Fibroblast of lung (primary cell): ENCODE measurements at regions not wholly inside any gene's neighbourhood (a gene's known extent, or its start where the extent isn't known, plus 50 kb on each side); places are given as distances from the start of the nearest gene placed in this dataset.
A peak's percentile ranks its signal among the peaks of the same experiment; 100 is the strongest.
"Not testable (repeated sequence)": the region's sequence is repeated elsewhere in the genome, so short reads cannot be mapped to it uniquely, and the experiment has no call there.

Source experiments
- DNase-seq, 2 donors: peaks; one replicate each; pipeline versions ENCODE4 v3.0.0 to v3.0.0-alpha.2; 2010; ENCODE audit warnings: low read depth in 2 of 2
- H2AFZ ChIP-seq: 2 replicates; pipeline ENCODE4 v1.5.1; 2012; ENCODE audit warnings: low read length, control low read depth, inconsistent platforms
- H3K27ac ChIP-seq: 2 replicates; pipeline ENCODE4 v1.5.1; 2011; ENCODE audit warnings: low read length, control low read depth; ENCODE audit not compliant: insufficient read depth
- H3K27me3 ChIP-seq: 2 replicates; pipeline ENCODE4 v1.5.1; 2011; ENCODE audit warnings: mild to moderate bottlenecking, low read length; ENCODE audit not compliant: control insufficient read depth, insufficient read depth
- H3K36me3 ChIP-seq: 2 replicates; pipeline ENCODE4 v1.5.1; 2011; ENCODE audit warnings: low read length; ENCODE audit not compliant: control insufficient read depth, insufficient read depth
- H3K4me1 ChIP-seq: 2 replicates; pipeline ENCODE4 v1.5.1; 2011; ENCODE audit warnings: low read length; ENCODE audit not compliant: control insufficient read depth, insufficient read depth; ENCODE audit errors: extremely low read depth
- H3K4me2 ChIP-seq: 2 replicates; pipeline ENCODE4 v1.5.1; 2011; ENCODE audit warnings: low read length, control low read depth; ENCODE audit not compliant: insufficient read depth; ENCODE audit errors: extremely low read depth
- H3K4me3 ChIP-seq, 4 experiments: fragments of 200-600 bp in 1 of 4; sonication (generic) in 1 of 4; replicated peaks in 1 of 4; 2 replicates each; pipeline ENCODE4 v1.5.1; 2011 to 2016; ENCODE audit warnings: low read length in 4 of 4, low read depth in 3 of 4, mild to moderate bottlenecking in 3 of 4, control low read depth in 2 of 4, inconsistent platforms in 1 of 4, mixed read lengths in 1 of 4; ENCODE audit not compliant: insufficient read depth in 1 of 4; ENCODE audit errors: control extremely low read depth in 1 of 4
- H3K79me2 ChIP-seq: 2 replicates; pipeline ENCODE4 v1.5.1; 2012; ENCODE audit warnings: mild to moderate bottlenecking, low read length, inconsistent platforms; ENCODE audit not compliant: control insufficient read depth, insufficient read depth
- H3K9ac ChIP-seq: 2 replicates; pipeline ENCODE4 v1.5.1; 2011; ENCODE audit warnings: mild to moderate bottlenecking, low read length, control low read depth; ENCODE audit not compliant: insufficient read depth
- H3K9me3 ChIP-seq: 2 replicates; pipeline ENCODE4 v1.5.1; 2012; ENCODE audit warnings: low read depth, low read length; ENCODE audit not compliant: control insufficient read depth, insufficient read depth
- H4K20me1 ChIP-seq: 2 replicates; pipeline ENCODE4 v1.5.1; 2011; ENCODE audit warnings: low read length; ENCODE audit not compliant: control insufficient read depth, insufficient read depth; ENCODE audit errors: extremely low read depth
- CTCF ChIP-seq, 2 donors: IDR thresholded peaks in 1 of 2; conservative IDR thresholded peaks in 1 of 2; 1 replicate in 1 of 2; 2 replicates in 1 of 2; pipeline ENCODE4 v1.5.1; 2011 to 2012; ENCODE audit warnings: low read length in 2 of 2, control low read depth in 1 of 2, inconsistent platforms in 1 of 2, low read depth in 1 of 2, mild to moderate bottlenecking in 1 of 2
- EZH2 ChIP-seq: IDR thresholded peaks from 2 replicates; pipeline ENCODE4 v1.5.1; 2012; ENCODE audit warnings: low read length, control low read depth, mild to moderate bottlenecking; ENCODE audit errors: missing control alignments

GRCh38 chr15:31203999-31204398 is 102.5 kb upstream of the TRPM1 start:
- TF ChIP-seq CTCF (conservative IDR thresholded peaks at IDR 0.05 in 1 of 2, IDR thresholded peaks at IDR 0.05 in 1 of 2; ENCODE audit: low read depth in 1 of 2, low read length in 2 of 2) (no peak), EZH2 (no peak)

GRCh38 chr15:31206386-31207181 is 105.1 kb upstream of the TRPM1 start:
- no peak overlapping the region for H3K27ac ChIP-seq
- TF ChIP-seq EZH2: no peak
- peak in 1 of 2 donors; percentile 42 for TF ChIP-seq CTCF (conservative IDR thresholded peaks at IDR 0.05 in 1 of 2, IDR thresholded peaks at IDR 0.05 in 1 of 2; ENCODE audit: low read depth in 1 of 2, low read length in 2 of 2)
- DNase-seq: peak in 1 of 2 donors; percentile 35
- H3K36me3 ChIP-seq: no peaks in the 10 kb centered on the region
- H3K4me2 ChIP-seq: no peak overlapping the region
- H3K79me2 ChIP-seq: no peaks in the 10 kb centered on the region
- H3K27me3 ChIP-seq: peaks cover 10% of the 10 kb centered on the region
- H2AFZ ChIP-seq: no peak overlapping the region
- H3K4me3 ChIP-seq: no peak overlapping the region
- no peak overlapping the region for H3K9ac ChIP-seq
- H3K9me3 ChIP-seq: no peaks in the 10 kb centered on the region
- H4K20me1 ChIP-seq: no peaks in the 10 kb centered on the region
- no peaks in the 10 kb centered on the region for H3K4me1 ChIP-seq

More at GRCh38 chr15:31203999-31204398, 102.5 kb upstream of the TRPM1 start:
- H3K27ac ChIP-seq: no peak overlapping the region
- H2AFZ ChIP-seq: no peak overlapping the region
- H4K20me1 ChIP-seq: no peaks in the 10 kb centered on the region
- no peaks in the 10 kb centered on the region for H3K4me1 ChIP-seq
- H3K4me3 ChIP-seq: no peak overlapping the region
- no peaks in the 10 kb centered on the region for H3K36me3 ChIP-seq
- no peak overlapping the region for H3K9ac ChIP-seq
- no peak overlapping the region for H3K4me2 ChIP-seq
- DNase-seq: no peak
- peaks cover 10% of the 10 kb centered on the region for H3K27me3 ChIP-seq
- no peaks in the 10 kb centered on the region for H3K9me3 ChIP-seq
- H3K79me2 ChIP-seq: no peaks in the 10 kb centered on the region

GRCh38 chr15:31207246-31207645 is 105.7 kb upstream of the TRPM1 start:
- H3K36me3 ChIP-seq: no peaks in the 10 kb centered on the region
- no peak overlapping the region for H3K9ac ChIP-seq
- H4K20me1 ChIP-seq: no peaks in the 10 kb centered on the region
- H3K79me2 ChIP-seq: no peaks in the 10 kb centered on the region
- TF ChIP-seq EZH2 (no peak), CTCF (conservative IDR thresholded peaks at IDR 0.05 in 1 of 2, IDR thresholded peaks at IDR 0.05 in 1 of 2; ENCODE audit: low read depth in 1 of 2, low read length in 2 of 2) (no peak)
- DNase-seq: no peak
- H3K27me3 ChIP-seq: peaks cover 10% of the 10 kb centered on the region
- no peaks in the 10 kb centered on the region for H3K4me1 ChIP-seq
- H3K27ac ChIP-seq: no peak overlapping the region
- no peak overlapping the region for H3K4me3 ChIP-seq
- no peak overlapping the region for H3K4me2 ChIP-seq
- no peaks in the 10 kb centered on the region for H3K9me3 ChIP-seq
- H2AFZ ChIP-seq: no peak overlapping the region

GRCh38 chr15:31207861-31208260 is 106.3 kb upstream of the TRPM1 start:
- H3K9ac ChIP-seq, H3K27ac ChIP-seq, DNase-seq, H3K9me3 ChIP-seq, H3K36me3 ChIP-seq, H2AFZ ChIP-seq, H3K4me3 ChIP-seq, H3K4me2 ChIP-seq, H4K20me1 ChIP-seq, H3K4me1 ChIP-seq, H3K79me2 ChIP-seq: not testable (repeated sequence)
- H3K27me3 ChIP-seq: peaks cover 11% of the 10 kb centered on the region
